ENCODE measurements at regions not wholly inside any gene's neighbourhood (a gene's known extent, or its start where the extent isn't known, plus 50 kb on each side); places are given as distances from the start of the nearest gene placed in this dataset.
"Not testable (repeated sequence)": the region's sequence is repeated elsewhere in the genome, so short reads cannot be mapped to it uniquely, and the experiment has no call there.

DNA sequence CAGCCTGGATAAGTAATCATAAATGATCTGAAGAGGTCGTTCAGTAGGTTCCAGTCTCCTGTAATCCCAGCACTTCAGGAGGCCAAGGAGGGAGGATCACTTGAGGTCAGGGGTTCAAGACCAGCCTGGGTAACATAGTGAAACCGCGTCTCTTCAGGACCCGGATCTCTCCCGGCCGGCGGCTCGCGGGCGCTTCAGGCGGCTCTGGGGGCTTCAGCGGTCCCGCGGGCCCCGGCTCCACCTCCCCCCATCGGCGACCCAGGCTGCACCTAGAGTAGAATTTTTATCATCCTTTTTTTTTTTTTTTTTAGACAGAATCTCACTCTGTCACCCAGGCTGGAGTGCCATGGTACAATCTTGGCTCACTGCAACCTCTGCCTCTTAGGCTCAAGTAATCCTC is 95.9 kb downstream of the ABCC12 start:
- intact Hi-C loops (cut with DNase I) = no loop called here
- no peaks in the 10 kb centered on the region for H3K36me3 ChIP-seq
- H3K9me3 ChIP-seq = no peaks in the 10 kb centered on the region
- WGBS, 2 donors = 96 to 97% methylated on average over 17 of the region's 17 CpGs
- no peak overlapping the region for H3K4me3 ChIP-seq (replicated peaks in 1 of 3)
- no peak for DNase-seq
- TF ChIP-seq CTCF (IDR thresholded peaks at IDR 0.05) (no peak), POLR2A (IDR thresholded peaks at IDR 0.05) (no peak)
- H3K27ac ChIP-seq = no peak overlapping the region
- H3K27me3 ChIP-seq = no peaks in the 10 kb centered on the region
- H3K4me1 ChIP-seq = peaks cover 3 to 5% of the 10 kb centered on the region in 2 donors

DNA sequence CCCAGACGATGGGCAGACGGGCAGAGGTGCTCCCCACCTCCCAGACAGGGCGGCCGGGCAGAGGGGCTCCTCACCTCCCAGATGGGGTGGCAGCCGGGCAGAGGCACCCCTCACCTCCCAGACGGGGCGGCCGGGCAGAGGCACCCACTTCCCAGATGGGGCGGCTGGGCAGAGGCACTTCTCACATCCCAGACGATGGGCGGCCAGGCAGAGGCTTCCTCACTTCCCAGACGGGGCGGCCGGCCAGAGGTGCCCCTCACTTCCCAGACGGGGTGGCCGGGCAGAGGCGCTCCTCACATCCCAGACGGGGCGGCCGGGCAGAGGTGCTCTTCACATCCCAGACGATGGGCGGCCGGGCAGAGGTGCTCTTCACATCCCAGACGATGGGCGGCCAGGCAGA is 96.6 kb downstream of the ABCC12 start:
- H3K4me3 ChIP-seq (replicated peaks in 1 of 3); intact Hi-C loops (cut with DNase I); DNase-seq; H3K36me3 ChIP-seq; H3K27me3 ChIP-seq; H3K9me3 ChIP-seq; H3K27ac ChIP-seq: not testable (repeated sequence)
- 90 to 99% methylated on average over 10 to 17 of the region's 25 CpGs for WGBS, 2 donors
- H3K4me1 ChIP-seq = peaks cover 8 to 11% of the 10 kb centered on the region in 2 donors

- Histone ChIP-seq H3K27me3 (no peaks in the 10 kb centered on the region), H3K4me1 (peaks cover 20 to 29% of the 10 kb centered on the region in 2 donors), H3K27ac (no peak overlapping the region), H3K4me3 (replicated peaks in 1 of 3) (no peak overlapping the region), H3K36me3 (no peaks in the 10 kb centered on the region), H3K9me3 (no peaks in the 10 kb centered on the region)
- intact Hi-C loops (cut with DNase I) = no loop called here
- TF ChIP-seq CTCF (IDR thresholded peaks at IDR 0.05) = no peak
- no peak for TF ChIP-seq POLR2A (IDR thresholded peaks at IDR 0.05)
- 80 to 93% methylated on average over 3 of the region's 3 CpGs for WGBS, 2 donors
- no peak for DNase-seq
These were observed 98.7 kb downstream of the ABCC12 start for GRCh38 chr16:48057048-48057447.

DNA sequence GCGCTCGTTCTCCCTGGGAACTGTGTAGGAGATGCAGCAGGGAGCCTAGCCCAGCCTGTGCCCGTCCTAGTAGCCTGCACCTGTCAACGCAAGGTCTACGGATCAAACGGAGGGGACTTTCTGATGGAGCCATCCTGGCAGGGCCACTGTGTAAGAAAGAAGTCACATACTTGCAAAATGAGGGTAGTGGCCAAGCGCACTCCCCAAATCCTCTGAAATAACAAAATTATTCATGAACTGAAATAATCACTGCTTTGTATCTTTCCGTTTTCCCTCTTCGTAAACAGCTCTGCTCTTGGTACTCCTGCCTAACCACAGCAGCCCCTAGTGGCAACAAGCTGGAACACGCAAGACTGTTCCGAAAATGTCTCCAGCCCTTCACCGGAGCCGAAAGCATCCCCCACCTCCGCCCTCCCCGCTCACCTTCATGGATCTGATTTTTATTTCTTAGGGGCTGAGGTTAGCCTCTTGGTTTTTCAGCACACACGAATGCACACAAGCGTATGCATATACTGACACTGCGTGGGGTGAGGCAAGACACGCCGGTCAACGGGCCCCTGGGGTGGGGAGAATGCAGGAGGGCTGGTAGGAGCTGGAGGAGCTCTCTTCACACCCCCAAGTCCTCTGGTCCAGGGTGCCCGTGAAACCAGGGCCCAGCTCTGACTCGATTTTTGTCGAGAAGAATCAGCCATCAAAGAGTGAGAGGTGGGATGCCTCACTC is 100.8 kb downstream of the ABCC12 start:
- peak; percentile 55 to 65 for DNase-seq
- Histone ChIP-seq H3K9me3 (no peaks in the 10 kb centered on the region), H3K4me3 (replicated peaks in 1 of 3) (no peak overlapping the region), H3K4me1 (peaks cover 23 to 36% of the 10 kb centered on the region in 2 donors), H3K27ac (no peak overlapping the region), H3K27me3 (no peaks in the 10 kb centered on the region), H3K36me3 (no peaks in the 10 kb centered on the region)
- TF ChIP-seq CTCF (IDR thresholded peaks at IDR 0.05) (peak; percentile 63 to 83 (median 76)), POLR2A (IDR thresholded peaks at IDR 0.05) (no peak)
- intact Hi-C loops (cut with DNase I) = no loop called here
- 25 to 30% methylated on average over 21 to 24 of the region's 24 CpGs for WGBS, 2 donors

GRCh38 chr16:48053418-48053745 is 102.4 kb downstream of the ABCC12 start:
- Histone ChIP-seq H3K4me3 (replicated peaks in 1 of 3) (no peak overlapping the region), H3K27ac (no peak overlapping the region), H3K27me3 (no peaks in the 10 kb centered on the region), H3K9me3 (no peaks in the 10 kb centered on the region), H3K4me1 (peaks cover 23 to 37% of the 10 kb centered on the region in 2 donors), H3K36me3 (no peaks in the 10 kb centered on the region)
- 19 to 37% methylated on average over 4 of the region's 4 CpGs for WGBS, 2 donors
- TF ChIP-seq CTCF (IDR thresholded peaks at IDR 0.05) (no peak), POLR2A (IDR thresholded peaks at IDR 0.05) (no peak)
- DNase-seq = peak; percentile 74 to 84
- intact Hi-C loops (cut with DNase I) = no loop called here
